ENCODE measurements at regions not wholly inside any gene's neighbourhood (a gene's known extent, or its start where the extent isn't known, plus 50 kb on each side); places are given as distances from the start of the nearest gene placed in this dataset.

- TF ChIP-seq, protein P1, sequence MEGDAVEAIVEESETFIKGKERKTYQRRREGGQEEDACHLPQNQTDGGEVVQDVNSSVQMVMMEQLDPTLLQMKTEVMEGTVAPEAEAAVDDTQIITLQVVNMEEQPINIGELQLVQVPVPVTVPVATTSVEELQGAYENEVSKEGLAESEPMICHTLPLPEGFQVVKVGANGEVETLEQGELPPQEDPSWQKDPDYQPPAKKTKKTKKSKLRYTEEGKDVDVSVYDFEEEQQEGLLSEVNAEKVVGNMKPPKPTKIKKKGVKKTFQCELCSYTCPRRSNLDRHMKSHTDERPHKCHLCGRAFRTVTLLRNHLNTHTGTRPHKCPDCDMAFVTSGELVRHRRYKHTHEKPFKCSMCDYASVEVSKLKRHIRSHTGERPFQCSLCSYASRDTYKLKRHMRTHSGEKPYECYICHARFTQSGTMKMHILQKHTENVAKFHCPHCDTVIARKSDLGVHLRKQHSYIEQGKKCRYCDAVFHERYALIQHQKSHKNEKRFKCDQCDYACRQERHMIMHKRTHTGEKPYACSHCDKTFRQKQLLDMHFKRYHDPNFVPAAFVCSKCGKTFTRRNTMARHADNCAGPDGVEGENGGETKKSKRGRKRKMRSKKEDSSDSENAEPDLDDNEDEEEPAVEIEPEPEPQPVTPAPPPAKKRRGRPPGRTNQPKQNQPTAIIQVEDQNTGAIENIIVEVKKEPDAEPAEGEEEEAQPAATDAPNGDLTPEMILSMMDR (conservative IDR thresholded peaks at IDR 0.05; ENCODE audit: control insufficient read depth, insufficient read depth, low read depth, low read length) = no peak
- no peak for DNase-seq (ENCODE audit: low read depth)
- peak overlapping the region; percentile 22 for H3K4me3 ChIP-seq (ENCODE audit: control insufficient read depth, low read depth, low read length)
These were observed 454.5 kb upstream of the ZNF608 start for GRCh38 chr5:125200866-125201373.

DNA sequence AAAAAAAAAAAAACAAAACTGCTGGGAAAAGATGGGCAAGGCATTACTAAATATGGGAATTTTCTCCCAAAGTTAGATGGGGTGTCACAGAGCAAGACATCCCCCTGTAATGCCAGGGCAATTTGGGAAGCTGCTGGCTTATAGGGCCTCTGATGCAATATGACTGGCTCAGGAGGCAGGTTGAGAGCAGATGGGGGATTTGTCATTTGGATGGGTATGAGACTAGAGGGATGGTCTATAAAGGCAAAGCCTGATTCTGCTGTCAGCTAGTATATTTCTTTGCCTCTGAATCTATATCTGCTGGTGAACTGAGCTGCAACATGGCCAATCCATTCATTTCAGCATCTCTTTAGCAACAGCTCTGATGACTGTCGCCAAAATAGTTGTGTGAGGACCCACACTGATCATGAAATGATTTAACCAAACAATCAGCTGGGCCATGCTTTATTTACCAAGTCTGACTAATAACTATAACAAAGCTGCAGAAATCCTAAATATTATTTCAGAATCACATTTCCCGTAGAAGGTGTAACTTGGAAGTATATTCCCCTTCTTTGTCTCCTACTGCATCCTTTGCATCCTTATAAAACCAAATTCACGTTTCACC lies 455.1 kb upstream of the ZNF608 start:
- no peak for DNase-seq (ENCODE audit: low read depth)
- no peak overlapping the region for H3K4me3 ChIP-seq (ENCODE audit: control insufficient read depth, low read depth, low read length)
- TF ChIP-seq, protein P1 (conservative IDR thresholded peaks at IDR 0.05; ENCODE audit: control insufficient read depth, insufficient read depth, low read depth, low read length) = no peak

GRCh38 chr5:125202353-125202752 lies 455.9 kb upstream of the ZNF608 start:
- TF ChIP-seq, protein P1 (conservative IDR thresholded peaks at IDR 0.05; ENCODE audit: control insufficient read depth, insufficient read depth, low read depth, low read length) = no peak
- no peak overlapping the region for H3K4me3 ChIP-seq (ENCODE audit: control insufficient read depth, low read depth, low read length)
- no peak for DNase-seq (ENCODE audit: low read depth)

DNA sequence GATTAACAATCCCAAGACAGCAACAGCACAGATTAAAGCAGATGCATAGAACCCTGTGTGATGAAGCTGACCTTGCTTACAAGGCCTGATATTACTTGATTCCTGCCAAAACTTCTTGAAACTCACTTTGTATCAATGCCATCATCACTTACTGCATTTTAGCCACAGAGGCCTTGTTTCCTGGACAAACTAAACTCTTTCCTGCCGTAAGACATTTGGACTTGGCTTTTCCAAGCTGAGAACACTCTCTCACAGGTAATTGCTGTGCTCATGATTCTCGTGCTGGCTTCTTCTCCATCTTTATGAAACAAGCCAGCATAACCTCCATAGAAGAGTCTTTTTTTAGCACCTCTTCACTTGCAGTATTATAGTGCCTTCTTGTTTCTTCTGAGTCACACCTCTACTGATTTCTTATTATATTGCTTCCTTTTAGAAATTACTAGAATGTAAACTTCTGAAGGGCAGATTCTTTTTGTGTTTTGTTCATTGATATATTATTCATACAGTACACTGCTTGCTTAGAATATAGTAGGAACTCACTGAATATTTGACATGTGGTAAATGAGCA lies 456.5 kb upstream of the ZNF608 start:
- H3K4me3 ChIP-seq (ENCODE audit: control insufficient read depth, low read depth, low read length) = no peak overlapping the region
- no peak for DNase-seq (ENCODE audit: low read depth)
- TF ChIP-seq, protein P1 (conservative IDR thresholded peaks at IDR 0.05; ENCODE audit: control insufficient read depth, insufficient read depth, low read depth, low read length) = no peak

DNA sequence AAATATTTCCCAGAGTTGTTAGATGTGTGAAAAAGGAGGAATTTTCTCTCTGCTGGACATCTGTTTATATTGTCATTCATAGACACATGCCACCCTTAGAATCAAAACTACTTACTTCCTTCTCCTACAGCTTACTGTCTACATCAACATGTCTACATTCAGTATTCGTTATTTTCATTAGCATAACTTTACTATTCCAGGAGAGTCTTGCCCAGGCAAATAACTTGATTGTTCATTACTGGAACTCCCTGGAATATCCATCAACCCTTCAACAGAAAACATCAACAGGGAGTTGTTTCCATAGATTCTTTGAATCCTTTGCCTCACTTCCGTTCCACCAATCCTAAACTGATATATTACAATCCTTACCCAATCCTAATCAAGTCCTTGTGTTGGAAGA lies 457.5 kb upstream of the ZNF608 start:
- TF ChIP-seq, protein P1 (conservative IDR thresholded peaks at IDR 0.05; ENCODE audit: control insufficient read depth, insufficient read depth, low read depth, low read length) = no peak
- no peak for DNase-seq (ENCODE audit: low read depth)
- no peak overlapping the region for H3K4me3 ChIP-seq (ENCODE audit: control insufficient read depth, low read depth, low read length)

GRCh38 chr5:125205601-125206225 lies 459.3 kb upstream of the ZNF608 start:
- DNase-seq (ENCODE audit: low read depth) = no peak
- TF ChIP-seq, protein P1 (conservative IDR thresholded peaks at IDR 0.05; ENCODE audit: control insufficient read depth, insufficient read depth, low read depth, low read length) = no peak
- no peak overlapping the region for H3K4me3 ChIP-seq (ENCODE audit: control insufficient read depth, low read depth, low read length)

Measured in fibroblast of mammary gland (primary cell).